ENCODE measurements at regions not wholly inside any gene's neighbourhood (a gene's known extent, or its start where the extent isn't known, plus 50 kb on each side); places are given as distances from the start of the nearest gene placed in this dataset.
"Not testable (repeated sequence)": the region's sequence is repeated elsewhere in the genome, so short reads cannot be mapped to it uniquely, and the experiment has no call there.

DNA sequence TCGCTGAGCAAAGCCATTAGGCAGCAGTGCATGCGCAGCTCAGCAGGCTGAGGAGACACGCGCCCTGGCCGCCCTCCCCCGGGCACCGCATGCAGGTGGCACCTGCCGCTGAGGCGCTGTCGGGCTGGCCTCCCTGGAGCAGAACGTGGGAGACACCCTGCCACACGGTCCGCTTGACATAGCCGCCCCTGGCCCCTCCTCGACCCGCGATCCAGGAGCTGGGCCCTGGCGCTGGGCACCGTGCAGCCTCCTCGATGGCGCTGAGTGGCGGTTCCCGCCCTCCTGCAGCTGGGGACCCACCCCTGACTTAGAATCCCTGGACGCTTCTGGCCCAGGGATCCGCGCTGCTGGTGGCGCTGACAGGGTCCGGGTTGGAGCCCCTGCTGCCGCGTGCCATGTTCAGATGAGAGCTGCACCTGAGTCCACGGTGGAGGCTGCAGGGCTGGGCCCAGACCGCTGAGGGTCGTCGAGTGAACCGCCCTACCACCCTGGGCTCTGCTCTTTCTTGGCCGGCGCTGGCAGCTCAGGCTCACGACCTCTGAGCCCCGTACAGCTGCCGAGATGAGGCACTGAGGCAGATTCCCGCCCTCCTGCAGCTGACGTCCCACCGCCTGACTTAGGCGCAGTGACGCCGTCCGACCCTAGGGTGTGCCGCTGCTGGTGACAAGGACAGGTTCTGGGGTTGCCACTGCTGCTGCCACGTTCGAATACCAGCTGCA, 116.8 kb downstream of the OR13A1 start:
- DNase-seq (ENCODE audit: low spot score), result no peak

DNA sequence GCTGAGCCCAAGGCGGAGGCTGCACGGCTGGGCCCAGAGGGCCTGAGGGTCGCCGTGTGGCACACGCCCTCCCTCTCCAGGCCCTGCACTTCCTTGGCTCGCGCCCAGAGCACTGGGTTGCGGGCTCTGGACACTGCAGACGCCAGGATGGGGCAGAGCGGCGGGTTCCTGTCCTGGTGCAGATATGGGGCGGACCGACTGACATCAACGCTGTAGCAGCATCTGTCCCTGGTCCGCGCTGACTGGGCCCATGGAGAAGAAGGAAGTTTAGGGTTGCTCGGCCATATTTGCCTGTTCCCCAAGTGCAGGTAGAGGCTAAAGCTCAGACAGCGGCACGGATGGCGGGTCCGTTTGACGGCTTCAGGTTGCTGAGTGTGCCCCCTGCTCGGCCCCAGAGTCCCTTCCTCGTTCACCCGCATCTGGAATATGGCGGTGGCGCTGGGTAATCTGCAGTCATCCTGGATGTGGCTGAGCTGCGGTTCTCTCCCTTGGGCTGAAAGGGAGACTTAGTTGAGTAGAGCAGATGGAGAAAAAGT, 116.1 kb downstream of the OR13A1 start:
- no peak for DNase-seq (ENCODE audit: low spot score)

DNA sequence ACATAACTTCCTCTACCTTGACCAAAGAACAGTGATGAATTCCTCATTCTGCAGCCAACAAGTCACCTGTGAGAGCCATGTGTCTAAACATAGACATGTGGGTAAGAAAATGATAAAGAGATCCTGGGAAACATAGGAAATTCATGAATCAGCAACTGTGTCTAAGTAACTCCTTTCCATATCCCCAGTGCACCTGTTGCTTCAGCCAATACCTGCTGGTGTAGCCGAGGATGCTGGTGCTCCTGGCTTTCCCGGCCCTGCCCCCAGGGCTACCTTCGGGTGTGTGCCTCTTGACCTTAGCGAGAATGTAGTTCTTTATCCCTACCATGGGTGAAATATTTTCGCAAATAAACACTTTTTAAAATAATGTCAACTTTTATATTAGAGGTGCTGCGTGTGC, 114.1 kb downstream of the OR13A1 start:
- DNase-seq (ENCODE audit: low spot score), result no peak

DNA sequence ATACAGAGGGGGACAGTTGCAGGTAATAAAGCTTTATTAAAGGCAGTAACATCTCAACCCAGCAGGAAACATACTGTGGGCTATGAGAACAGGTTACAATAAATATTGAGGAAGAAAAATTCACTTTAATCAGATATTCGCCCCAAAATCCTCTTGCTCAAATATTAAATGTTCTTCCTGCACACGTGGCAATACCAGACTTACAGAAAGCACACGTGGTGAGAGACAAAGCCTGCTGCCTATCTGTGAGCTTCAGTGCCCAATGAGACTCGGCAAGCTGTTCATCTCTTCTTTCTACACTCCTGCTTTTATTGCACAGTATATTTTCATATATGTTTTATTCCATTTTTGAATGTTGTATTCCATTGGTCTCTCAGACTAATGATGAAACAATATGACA, 113.2 kb downstream of the OR13A1 start:
- no peak for DNase-seq (ENCODE audit: low spot score)

DNA sequence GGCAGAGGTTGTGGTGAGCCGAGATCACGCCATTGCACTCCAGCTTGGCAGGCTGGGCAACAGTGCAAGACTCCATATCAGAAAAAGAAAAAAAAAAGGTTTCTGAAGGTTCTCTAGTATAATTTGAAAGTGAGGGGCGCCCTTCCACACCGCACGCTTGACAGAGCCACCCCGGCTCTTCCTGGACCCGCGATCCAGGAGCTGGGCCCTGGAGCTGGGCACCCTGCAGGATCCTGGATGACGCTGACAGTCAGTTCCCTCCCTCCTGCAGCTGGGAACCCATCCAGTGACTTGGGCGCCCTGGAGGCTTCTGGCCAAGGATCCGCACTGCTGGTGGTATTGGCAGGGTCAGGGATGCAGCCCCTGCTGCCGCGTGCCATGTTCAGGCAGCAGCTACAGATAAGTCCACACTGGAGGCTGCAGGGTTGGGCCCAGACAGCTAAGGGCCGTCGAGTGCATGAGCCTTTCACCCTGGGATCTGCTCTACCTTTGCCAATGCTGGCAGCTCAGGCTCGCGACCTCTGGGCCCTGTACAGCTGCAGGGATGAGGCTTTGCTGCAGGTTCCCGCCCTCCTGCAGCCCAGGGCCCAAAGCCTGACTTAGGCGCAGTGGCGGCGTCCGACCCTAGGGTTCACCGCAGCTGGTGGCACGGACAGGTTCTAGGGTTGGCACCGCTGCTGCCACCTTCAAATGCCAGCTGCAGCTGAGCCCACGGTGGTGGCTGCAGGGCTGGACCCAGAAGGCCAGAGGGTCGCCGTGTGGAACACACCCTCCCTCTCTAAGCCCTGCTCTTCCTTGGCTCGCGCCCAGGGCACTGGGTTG, 110.2 kb downstream of the OR13A1 start:
- DNase-seq (ENCODE audit: low spot score), result no peak

DNA sequence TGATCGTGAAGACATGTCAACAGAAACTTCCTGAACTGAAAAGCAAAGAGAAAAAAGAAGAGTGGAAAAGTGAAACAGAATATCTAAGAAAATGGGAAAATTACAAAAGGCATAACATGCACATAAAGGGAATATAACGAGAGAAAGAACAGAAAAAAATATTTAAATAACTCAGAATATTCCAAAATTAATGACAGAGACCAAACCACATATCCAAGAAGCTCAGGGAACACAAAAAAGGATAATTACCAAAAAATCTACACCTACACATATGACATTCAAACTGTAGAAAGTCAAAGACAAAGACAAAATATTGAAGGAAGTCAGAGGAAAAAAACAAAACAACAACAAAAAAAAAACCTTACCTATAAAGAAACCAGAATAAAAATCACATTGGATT, 105.5 kb downstream of the OR13A1 start:
- DNase-seq (ENCODE audit: low spot score), result no peak

DNA sequence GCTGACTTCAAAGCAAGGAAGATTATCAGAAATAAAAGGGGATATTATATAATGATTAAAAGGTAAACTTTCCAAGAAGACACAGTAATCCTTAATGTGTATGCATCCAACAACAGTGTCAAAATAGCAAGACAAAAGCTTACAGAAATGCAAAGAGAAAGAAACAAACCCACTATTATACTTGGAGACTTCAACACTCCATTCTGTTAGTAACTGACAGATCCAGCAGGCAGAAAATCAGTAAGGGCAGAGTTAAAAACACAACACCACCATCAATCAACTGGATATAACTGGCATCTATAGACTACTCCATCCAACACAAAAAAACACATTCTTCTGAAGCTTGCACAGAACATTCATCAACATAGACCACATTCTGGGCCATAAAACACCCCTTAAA, 103.8 kb downstream of the OR13A1 start:
- DNase-seq (ENCODE audit: low spot score), result no peak

DNA sequence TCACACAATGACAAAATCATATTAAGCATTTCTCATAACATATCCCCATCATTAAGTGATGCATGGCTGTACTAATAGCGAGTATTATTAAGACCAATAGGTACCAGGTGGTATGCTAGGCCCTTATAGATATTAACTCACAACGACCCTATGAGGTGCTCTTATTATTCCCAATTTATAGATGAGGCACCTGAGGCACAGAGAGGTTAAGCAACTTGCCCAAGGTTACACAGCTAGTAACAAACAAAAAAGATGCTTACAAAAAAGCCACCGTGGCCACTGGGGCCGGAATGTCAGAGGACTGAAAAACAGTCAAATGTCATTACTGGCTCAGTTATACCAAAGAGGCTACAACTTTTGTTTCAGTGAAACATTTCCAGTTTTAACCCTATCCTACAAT, 96.0 kb downstream of the OR13A1 start:
- no peak for DNase-seq (ENCODE audit: low spot score)

DNA sequence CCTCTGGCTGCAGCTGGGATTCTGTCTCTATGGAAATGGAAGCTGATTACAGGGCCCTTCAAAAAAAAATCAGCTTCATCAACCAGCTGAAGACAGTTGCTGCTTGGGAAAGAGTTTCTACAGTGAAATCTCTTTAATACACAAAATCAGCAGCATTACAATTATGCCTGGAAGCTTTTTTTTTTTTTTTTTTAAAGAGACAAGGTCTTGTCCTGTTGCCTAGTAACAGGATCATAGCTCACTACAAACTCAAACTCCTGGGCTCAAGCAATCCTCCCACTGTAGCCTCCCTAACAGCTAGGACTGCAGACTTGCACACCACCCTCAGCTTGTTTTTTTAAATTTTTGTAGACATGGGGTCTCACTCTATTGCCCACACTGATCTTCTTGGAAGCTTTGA, 94.5 kb downstream of the OR13A1 start:
- no peak for DNase-seq (ENCODE audit: low spot score)

DNA sequence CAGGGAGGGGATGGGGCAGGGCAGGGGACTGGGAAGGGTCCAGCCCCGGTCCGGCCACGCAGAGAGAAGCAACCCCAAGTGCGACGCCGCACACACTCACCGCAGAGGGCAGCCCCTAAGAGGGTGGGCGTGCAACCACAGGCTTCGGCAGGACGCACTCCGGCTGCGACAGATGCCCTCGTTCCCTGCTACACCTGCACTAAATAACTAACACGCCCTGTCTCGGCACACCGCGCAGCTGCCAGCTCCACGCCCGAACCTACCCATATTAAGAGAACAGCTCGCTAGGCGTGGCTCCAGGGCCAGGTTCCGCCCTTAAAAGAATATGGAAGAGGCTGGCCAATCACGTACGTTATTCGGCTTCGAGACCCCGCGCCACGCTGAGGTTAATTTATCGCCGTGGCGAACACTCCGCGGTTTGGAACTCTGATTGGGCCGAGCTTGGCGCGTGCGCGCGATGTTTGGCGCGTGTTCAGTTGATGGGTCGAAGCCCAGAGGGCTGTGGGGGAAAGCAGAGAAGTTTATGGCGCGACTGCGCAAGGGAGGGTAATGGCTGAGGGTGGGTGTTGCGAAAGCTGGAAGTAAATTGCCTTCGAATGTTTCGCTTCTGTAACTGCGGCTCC, 91.1 kb downstream of the OR13A1 start:
- DNase-seq (ENCODE audit: low spot score), result no peak

DNA sequence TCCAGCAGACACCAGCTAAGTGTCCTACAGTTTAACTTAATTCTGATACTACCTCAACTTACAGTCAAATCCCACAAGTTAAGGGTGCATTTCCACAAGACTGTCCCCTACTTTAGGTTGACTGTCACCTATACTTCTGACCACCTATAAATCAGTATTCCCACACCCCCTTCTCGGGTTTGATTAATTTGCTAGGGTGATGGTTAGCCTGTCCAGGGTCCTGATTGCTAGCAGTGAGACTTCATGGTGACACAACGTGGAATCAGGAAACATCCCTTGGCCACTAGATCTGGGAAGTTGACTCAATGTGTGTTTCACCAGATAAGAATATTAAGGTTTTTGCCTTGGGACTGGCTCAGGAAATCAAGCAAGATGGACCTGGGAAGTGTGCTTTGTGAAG, 88.4 kb downstream of the OR13A1 start:
- DNase-seq (ENCODE audit: low spot score), result no peak

DNA sequence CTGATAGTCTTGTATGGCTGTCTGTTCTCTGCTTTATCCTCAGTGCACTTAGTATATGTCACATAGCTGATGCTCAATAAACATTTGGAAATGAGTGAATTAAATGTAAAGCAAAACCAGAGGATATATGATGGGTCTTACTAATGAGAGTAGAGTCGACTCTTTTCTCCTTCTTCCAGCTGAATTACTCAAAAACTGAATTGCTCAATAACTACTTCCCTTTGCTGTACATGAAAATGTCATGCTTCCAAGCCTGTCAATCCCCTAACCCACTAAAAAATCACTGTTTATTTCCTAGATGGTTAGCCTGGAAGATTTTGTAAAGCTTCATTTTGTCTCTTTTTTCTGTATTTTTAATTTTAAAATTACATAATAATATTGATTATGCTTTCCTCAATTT, 88.0 kb downstream of the OR13A1 start:
- DNase-seq (ENCODE audit: low spot score), result no peak

DNA sequence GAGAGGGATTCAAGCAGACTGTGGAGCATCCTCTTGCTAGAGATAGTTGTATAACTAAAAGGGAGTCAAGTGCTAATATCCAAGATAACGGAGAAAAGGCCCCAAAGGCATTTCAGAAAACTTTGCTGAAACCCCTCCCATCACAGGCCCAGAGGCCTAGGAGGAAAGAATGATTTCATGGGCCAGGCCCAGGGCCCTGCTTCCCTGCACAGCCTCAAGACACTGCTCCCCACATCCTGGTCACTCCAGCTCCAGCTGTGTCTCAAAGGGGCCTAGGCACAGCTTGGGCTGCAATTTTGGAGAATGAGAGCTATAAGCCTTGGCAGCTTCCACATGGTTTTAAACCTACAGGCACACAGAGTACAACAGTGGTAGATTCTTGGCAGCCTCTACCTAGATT, 85.6 kb downstream of the OR13A1 start:
- no peak for DNase-seq (ENCODE audit: low spot score)

DNA sequence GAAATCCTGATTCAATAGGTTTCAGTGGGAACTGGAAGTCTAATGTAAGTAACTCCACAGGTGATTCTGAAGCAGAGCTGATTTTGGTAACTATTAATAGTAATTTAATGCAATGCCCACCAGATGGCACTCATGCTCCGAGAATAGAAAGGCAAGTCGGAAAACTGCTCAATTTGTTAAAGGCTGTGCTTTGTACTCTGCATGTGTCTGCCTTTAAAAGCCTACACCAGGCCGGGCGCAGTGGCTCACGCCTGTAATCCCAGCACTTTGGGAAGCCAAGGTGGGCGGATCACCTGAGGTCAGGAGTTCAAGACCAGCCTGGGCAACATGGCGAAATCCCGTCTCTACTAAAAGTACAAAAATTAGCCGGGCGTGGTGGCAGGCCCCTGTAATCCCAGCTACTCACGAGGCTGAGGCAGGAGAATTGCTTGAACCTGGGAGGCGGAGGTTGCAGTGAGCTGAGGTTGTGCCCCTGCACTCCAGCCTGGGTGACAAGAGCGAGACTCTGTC, 80.1 kb downstream of the OR13A1 start:
- peak; percentile 17 for DNase-seq (ENCODE audit: low spot score)

DNA sequence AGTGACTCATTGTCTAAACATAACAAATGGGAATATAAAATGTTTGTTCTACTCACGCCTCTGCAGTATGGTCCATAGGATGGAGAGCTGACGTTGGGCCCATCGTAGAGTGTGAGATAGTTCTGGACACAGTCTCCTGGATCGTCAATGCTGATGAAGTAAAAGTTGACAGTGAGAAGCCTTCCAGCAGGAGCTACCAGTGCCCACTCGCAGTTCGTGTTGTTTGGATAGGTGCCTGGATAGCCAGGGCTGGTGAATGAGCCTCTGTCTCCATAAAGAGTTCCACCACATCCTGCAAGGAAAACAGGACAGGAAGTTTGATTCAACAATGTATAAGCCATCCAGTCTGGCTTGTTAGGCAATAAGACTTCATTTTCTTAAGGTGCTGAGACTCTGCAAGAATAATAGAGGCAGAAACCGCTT, 79.6 kb downstream of the OR13A1 start:
- DNase-seq (ENCODE audit: low spot score), result no peak

DNA sequence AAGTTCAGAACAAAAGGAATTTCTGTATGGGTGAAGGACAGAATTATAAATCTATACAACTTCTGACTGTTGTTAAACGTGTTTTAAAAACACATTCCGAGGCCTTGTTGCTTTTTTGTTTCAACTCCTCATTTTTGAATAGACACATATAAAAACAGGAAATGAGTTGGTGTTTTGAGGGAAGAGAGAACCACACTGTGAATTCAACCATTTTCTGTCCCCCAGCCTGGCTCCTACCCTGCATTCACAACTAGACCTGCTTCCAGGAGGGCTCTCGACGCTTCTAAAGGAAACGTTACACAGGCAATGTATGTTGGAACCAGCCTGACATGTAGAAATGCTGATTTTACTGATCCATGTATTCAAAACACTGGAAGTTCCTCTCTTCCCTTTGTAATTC, 76.5 kb downstream of the OR13A1 start:
- no peak for DNase-seq (ENCODE audit: low spot score)

DNA sequence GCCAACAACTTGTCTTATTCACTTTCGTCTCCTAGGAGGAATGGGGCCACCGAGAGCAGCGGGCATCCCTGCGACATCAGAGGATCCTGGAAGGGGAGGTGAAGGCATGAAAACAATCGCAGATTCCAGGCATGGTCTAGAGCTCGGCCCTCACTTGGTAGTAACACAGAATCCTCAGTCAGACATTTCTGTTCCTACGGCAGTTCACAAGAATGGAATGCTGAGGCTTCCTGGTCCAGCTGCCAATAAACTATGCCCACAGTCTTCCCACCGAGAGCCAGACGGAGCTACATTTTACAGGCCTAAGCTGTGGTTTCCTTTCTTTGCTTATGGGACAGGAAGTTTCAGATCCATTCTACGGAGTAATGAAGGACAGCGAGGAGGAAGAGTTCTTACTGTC, 75.8 kb downstream of the OR13A1 start:
- DNase-seq (ENCODE audit: low spot score), result peak; percentile 35

DNA sequence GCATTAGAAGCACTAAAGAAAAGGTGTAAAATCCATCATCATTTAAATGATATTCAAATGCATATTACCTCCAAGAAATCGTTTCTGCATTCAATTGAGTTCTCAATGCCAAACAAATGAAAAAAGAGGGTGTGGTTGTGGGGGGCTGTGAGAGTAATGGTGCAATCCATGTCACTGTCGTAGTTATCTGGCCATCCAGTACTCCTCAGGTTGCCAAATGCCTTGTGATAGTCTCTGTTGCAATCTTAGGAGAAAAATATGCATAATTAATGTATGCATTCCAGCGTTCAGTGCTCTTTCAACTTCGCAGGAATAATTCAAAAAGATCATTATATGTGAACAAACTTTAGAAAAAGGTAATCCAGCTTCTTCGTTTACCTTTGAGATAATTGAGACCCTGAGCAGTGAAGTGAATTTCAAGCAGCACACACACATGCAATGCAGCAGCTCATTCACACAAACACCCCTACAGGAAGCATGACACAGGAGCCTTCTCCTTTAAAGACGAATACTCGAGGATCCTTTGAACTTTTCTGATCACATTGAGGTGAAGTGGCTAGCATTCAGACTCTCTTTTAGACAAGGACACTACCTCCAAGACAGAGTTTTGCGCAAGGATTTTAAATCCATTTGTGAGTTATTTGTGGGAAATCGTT, 73.4 kb downstream of the OR13A1 start:
- no peak for DNase-seq (ENCODE audit: low spot score)

DNA sequence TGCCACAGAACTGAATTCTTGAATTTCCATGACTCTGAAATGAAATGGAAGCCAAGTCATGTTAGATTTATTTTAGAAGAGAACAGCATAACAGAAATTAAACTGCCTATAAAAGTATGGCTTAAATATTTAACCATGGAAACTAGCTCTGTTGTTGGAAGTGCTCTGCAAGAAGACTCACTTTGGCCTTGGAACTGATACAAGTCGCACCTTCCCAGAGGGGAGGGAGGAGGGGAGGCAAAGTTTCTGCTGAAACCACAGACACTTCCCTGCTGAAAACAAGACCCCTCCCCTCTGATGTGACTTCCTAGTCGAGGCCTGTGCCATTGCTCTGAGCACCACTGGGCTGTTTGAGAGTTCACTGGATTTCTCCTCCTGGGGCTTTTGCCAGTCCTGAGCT, 72.1 kb downstream of the OR13A1 start:
- no peak for DNase-seq (ENCODE audit: low spot score)

DNA sequence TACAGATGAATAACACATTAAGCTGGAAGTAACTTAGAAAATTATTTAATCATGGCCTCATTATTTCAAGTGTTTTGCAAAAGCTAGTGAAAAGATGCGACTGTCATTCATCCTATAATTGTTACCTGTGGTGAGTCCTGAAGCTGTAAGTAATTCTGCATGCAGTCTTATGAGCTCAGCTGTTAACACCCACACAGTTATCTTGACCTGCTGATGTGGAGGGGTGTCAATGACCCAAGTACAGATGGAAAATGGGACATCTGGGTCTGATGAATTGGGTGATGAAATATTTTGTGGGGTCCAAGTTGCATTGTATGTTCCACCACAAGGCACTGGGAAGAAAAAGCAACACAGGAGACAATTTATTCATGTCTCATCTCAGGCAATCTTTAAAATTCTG, 68.9 kb downstream of the OR13A1 start:
- no peak for DNase-seq (ENCODE audit: low spot score)

DNA sequence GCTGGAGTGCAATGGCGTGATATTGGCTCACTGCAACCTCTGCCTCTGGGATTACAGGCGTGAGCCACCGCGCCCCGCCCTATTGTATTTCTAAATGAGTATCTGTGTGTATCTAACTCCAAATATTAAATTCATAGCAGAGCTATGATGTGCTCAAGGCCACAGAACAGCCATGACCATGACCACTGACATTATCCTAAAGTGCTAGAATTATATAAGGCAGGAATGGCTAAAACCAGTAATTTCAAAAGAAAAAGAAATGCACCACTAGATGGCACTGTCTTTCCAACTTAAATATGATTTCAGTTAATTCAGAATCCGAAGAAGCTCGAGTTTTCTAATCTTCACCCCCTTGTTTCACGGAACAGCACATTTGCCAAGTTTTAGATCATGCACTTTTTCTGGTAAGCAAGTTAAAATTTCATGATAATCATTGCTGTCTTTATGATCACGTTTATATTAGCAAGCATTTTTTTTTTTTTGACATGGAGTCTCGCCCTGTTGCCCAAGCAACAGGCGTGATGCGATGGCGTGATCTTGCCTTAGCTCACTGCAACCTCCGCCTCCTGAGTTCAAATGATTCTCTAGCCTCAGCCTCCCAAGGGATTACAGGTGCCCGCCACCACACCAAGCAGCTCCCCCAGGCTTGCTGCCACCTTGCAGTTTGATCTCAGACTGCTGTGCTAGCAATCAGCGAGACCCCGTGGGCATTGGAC, 65.3 kb downstream of the OR13A1 start:
- peak; percentile 19 for DNase-seq (ENCODE audit: low spot score)

DNA sequence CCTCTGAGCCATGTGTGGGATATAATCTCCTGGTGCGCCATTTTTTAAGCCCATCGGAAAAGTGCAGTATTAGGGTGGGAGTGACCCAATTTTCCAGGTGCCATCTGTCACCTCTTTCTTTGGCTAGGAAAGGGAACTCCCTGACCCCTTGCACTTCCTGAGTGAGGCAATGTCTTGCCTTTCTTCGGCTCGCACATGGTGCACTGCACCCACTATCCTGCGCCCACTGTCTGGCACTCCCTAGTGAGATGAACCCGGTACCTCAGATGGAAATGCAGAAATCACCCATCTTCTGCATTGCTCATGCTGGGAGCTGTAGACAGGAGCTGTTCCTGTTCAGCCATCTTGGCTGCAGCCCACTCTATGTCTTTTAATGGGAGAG, 64.7 kb downstream of the OR13A1 start:
- not testable (repeated sequence) for DNase-seq (ENCODE audit: low spot score)
